ENCODE measurements at regions not wholly inside any gene's neighbourhood (a gene's known extent, or its start where the extent isn't known, plus 50 kb on each side); places are given as distances from the start of the nearest gene placed in this dataset.

DNA sequence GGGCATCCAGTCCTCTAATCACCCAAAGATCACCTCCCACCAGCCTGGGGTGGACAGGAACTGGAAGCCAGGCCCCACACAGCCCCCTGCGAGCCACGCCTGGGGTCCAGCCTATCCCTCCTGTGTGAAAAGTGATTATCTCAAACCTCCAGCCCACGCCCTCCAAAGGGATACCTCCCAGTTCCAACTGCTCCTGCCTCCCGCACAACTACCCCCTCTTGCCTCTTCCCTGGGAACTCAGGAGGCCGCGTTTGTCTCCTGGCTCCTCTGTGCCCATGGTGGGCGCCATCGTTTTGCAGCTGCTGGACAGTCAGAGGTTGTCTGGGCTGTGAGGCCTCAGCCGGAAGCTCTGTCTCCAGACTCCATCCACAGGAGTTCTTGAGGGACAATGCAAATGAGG is 305.9 kb downstream of the AJAP1 start:
- no peaks in the 10 kb centered on the region for H3K36me3 ChIP-seq (ENCODE audit: insufficient read depth, low read length)
- H4K20me1 ChIP-seq (ENCODE audit: insufficient read depth, low read length): no peaks in the 10 kb centered on the region
- no peaks in the 10 kb centered on the region for H3K27me3 ChIP-seq (ENCODE audit: insufficient read depth, low read length)
- no peak for DNase-seq (ENCODE audit: insufficient read length, low spot score, missing footprints)
- H3K4me2 ChIP-seq (ENCODE audit: insufficient read depth, low read length): no peak overlapping the region
- no peaks in the 10 kb centered on the region for H3K9me3 ChIP-seq (ENCODE audit: low read depth, low read length)
- no peak overlapping the region for H3K27ac ChIP-seq (ENCODE audit: low read depth, low read length)
- H3K4me3 ChIP-seq (ENCODE audit: insufficient read depth, low read length): no peak overlapping the region
- H3K79me2 ChIP-seq (ENCODE audit: insufficient read depth, low read length): no peaks in the 10 kb centered on the region
- TF ChIP-seq, protein P1, sequence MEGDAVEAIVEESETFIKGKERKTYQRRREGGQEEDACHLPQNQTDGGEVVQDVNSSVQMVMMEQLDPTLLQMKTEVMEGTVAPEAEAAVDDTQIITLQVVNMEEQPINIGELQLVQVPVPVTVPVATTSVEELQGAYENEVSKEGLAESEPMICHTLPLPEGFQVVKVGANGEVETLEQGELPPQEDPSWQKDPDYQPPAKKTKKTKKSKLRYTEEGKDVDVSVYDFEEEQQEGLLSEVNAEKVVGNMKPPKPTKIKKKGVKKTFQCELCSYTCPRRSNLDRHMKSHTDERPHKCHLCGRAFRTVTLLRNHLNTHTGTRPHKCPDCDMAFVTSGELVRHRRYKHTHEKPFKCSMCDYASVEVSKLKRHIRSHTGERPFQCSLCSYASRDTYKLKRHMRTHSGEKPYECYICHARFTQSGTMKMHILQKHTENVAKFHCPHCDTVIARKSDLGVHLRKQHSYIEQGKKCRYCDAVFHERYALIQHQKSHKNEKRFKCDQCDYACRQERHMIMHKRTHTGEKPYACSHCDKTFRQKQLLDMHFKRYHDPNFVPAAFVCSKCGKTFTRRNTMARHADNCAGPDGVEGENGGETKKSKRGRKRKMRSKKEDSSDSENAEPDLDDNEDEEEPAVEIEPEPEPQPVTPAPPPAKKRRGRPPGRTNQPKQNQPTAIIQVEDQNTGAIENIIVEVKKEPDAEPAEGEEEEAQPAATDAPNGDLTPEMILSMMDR (IDR thresholded peaks at IDR 0.05; ENCODE audit: extremely low read depth, low read depth, low read length): no peak
- H3K4me1 ChIP-seq (ENCODE audit: insufficient read depth, low read length): no peaks in the 10 kb centered on the region
- H2AFZ ChIP-seq (ENCODE audit: low read length): no peak overlapping the region

DNA sequence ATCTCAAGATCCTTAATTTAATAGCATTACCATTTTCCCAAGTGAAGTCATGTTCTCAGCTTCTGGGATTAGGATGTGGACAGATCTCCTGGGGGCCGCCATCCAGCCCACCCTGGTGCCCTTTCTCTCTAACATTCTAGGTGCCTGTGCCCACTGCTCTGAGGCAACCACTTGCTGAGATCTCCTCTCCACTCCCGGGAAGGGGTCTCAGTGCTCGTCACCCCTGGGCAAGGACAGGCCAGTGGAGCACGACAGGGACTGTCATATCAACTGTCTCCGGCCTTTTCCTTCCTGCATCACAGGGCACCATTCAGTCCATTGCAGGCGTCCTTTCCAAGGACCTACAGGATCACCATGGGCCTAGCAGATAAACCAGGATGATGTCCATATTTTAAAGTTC is 304.8 kb downstream of the AJAP1 start:
- Histone ChIP-seq H3K79me2 (ENCODE audit: insufficient read depth, low read length) (no peaks in the 10 kb centered on the region), H3K4me3 (ENCODE audit: insufficient read depth, low read length) (no peak overlapping the region), H4K20me1 (ENCODE audit: insufficient read depth, low read length) (no peaks in the 10 kb centered on the region), H2AFZ (ENCODE audit: low read length) (no peak overlapping the region), H3K4me1 (ENCODE audit: insufficient read depth, low read length) (no peaks in the 10 kb centered on the region), H3K36me3 (ENCODE audit: insufficient read depth, low read length) (no peaks in the 10 kb centered on the region), H3K4me2 (ENCODE audit: insufficient read depth, low read length) (no peak overlapping the region), H3K27ac (ENCODE audit: low read depth, low read length) (no peak overlapping the region), H3K27me3 (ENCODE audit: insufficient read depth, low read length) (no peaks in the 10 kb centered on the region), H3K9me3 (ENCODE audit: low read depth, low read length) (no peaks in the 10 kb centered on the region)
- no peak for DNase-seq (ENCODE audit: insufficient read length, low spot score, missing footprints)
- TF ChIP-seq, protein P1 (IDR thresholded peaks at IDR 0.05; ENCODE audit: extremely low read depth, low read depth, low read length): no peak

DNA sequence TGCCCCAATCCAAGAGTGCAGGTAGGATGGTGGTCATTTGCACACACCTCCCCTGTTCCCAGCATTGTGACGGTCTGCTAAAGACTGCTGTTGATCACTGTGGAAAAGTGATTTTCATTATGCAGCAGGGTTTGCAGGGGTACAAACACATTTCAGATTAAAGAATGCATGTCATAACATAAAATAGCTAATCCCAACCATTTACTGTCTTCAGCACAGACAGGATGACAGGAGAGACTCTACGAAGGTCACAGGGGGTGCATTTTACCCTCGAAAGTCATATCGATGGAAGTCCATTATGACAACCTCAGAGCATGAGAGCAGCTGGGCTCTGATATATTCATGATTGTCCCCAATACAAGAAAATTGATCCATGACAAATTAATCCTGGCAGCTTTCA is 302.6 kb downstream of the AJAP1 start:
- no peaks in the 10 kb centered on the region for H3K36me3 ChIP-seq (ENCODE audit: insufficient read depth, low read length)
- H4K20me1 ChIP-seq (ENCODE audit: insufficient read depth, low read length): no peaks in the 10 kb centered on the region
- no peaks in the 10 kb centered on the region for H3K79me2 ChIP-seq (ENCODE audit: insufficient read depth, low read length)
- DNase-seq (ENCODE audit: insufficient read length, low spot score, missing footprints): no peak
- no peak overlapping the region for H3K4me2 ChIP-seq (ENCODE audit: insufficient read depth, low read length)
- no peaks in the 10 kb centered on the region for H3K4me1 ChIP-seq (ENCODE audit: insufficient read depth, low read length)
- TF ChIP-seq, protein P1 (IDR thresholded peaks at IDR 0.05; ENCODE audit: extremely low read depth, low read depth, low read length): no peak
- H3K27me3 ChIP-seq (ENCODE audit: insufficient read depth, low read length): no peaks in the 10 kb centered on the region
- no peak overlapping the region for H3K4me3 ChIP-seq (ENCODE audit: insufficient read depth, low read length)
- H2AFZ ChIP-seq (ENCODE audit: low read length): no peak overlapping the region
- H3K27ac ChIP-seq (ENCODE audit: low read depth, low read length): no peak overlapping the region
- H3K9me3 ChIP-seq (ENCODE audit: low read depth, low read length): no peaks in the 10 kb centered on the region

DNA sequence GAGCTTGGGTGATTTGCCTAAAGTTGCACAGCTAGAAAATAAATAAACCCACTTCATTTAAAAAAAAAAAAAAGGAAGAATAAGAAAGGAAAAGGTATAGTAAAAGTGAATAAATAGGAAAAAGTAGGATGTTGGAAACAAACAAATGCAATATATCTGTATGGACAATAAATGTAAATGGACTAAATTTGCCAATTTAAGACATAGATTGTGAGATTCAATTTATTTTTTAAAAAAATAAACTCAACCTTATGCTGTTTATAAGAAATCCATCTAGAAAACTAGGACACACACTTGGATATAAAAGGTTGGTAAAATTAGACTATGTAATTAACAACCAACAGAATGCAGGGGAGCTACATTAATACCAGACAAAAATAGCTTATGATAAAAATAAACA is 300.0 kb downstream of the AJAP1 start:
- Histone ChIP-seq H3K4me3 (ENCODE audit: insufficient read depth, low read length) (no peak overlapping the region), H3K27ac (ENCODE audit: low read depth, low read length) (no peak overlapping the region), H3K4me2 (ENCODE audit: insufficient read depth, low read length) (no peak overlapping the region), H3K79me2 (ENCODE audit: insufficient read depth, low read length) (no peaks in the 10 kb centered on the region), H3K9me3 (ENCODE audit: low read depth, low read length) (no peaks in the 10 kb centered on the region), H3K27me3 (ENCODE audit: insufficient read depth, low read length) (no peaks in the 10 kb centered on the region), H3K4me1 (ENCODE audit: insufficient read depth, low read length) (no peaks in the 10 kb centered on the region), H3K36me3 (ENCODE audit: insufficient read depth, low read length) (no peaks in the 10 kb centered on the region), H4K20me1 (ENCODE audit: insufficient read depth, low read length) (no peaks in the 10 kb centered on the region), H2AFZ (ENCODE audit: low read length) (no peak overlapping the region)
- no peak for DNase-seq (ENCODE audit: insufficient read length, low spot score, missing footprints)
- TF ChIP-seq, protein P1 (IDR thresholded peaks at IDR 0.05; ENCODE audit: extremely low read depth, low read depth, low read length): no peak
